Fibroblast of skin of left quadriceps (primary cell): ENCODE measurements at regions not wholly inside any gene's neighbourhood (a gene's known extent, or its start where the extent isn't known, plus 50 kb on each side); places are given as distances from the start of the nearest gene placed in this dataset.
A peak's percentile ranks its signal among the peaks of the same experiment; 100 is the strongest.
"Not testable (repeated sequence)": the region's sequence is repeated elsewhere in the genome, so short reads cannot be mapped to it uniquely, and the experiment has no call there.

Experiments used
- DNase-seq, 2 experiments: peaks; one replicate each; pipeline ENCODE4 v3.0.0-alpha.2; 2013; ENCODE audit warnings: low read depth in 2 of 2

- DNase-seq = no peak
These were observed 169.6 kb downstream of the EVX1 start for GRCh38 chr7:27412164-27412563.

GRCh38 chr7:27418541-27418940, 175.9 kb downstream of the EVX1 start:
- no peak for DNase-seq

DNA sequence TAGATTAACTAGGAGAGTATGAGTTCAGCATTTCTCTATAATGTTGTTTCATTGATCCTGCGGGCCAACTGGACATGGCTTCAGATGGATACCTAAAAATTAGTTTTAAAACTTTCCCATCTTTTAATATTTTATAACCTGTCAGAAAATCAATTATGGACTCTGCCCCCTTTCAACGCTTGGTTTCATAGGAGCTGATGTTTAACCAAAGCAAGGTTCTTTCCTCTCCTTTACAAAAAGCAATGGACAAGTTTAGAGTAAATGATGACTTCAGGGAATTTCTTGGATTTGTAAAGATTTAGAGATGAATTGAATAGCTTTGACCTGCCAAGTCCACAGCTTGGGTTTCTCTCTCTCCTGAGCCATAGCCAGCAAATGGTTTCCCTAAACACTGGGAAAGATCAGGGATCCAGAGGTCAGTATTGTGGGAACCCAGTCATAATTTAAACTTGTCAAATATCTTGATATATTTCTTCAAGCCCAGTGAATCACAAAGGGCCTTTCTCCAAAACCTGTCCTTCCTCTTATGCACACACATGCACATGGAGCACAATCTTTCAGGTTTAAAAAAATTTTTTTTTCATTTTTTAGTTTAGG, 177.1 kb downstream of the EVX1 start:
- no peak for DNase-seq

DNA sequence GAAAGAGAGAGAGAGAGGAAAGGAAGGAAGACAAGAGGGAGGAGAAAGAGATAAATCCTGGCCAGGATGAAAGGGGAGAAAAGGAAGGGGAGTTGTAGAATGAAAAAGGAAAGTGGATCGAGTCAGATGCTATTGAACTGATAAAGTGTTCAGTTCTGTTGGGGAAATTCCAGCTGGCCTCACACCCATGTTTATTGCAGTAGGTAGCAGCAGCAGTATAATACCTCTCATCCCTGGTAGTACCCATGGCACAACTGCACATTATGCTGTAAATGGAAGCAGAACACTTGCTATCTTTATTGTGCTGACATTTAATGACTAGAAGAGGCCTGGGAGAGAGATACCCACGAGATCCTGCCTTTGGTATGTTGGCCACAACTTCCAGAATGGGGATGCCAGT, 178.1 kb downstream of the EVX1 start:
- DNase-seq = no peak

DNA sequence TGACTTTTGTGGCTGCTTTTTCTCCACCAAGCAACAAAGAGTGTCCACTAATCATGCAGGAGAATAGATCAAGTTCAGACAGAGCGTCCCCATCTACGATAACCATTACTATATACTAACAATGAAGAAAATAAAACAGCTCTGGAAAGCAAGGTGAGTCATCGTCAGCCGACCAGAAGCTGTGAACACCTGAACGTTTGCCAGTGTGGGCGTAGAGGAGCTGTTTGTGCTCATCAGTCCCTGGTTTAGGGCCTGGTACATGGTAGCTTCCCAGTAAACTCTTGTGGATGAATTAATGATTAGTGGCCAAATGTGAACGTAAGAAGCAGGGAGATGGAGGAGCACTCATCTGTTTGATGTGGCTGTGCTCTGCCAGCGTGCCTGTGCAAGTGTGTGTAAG, 180.7 kb downstream of the EVX1 start:
- no peak for DNase-seq

DNA sequence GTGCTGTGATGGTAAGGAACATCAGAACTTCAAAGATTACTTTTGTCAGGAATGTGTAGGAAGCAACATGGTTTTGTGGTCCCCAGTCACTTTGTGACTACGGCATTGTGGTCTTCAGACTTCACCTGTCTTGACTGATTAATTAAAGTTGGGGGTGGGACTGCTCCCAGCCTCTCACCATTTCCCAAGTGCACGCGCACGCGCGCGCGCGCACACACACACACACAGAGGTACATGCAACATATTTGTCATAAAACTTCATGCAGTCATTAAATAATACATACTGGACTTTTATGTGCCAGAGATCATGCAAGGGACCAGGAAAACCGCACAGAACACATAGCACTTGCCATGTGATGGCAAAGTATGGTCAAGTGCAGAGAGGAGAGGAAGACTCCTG, 181.2 kb downstream of the EVX1 start:
- DNase-seq = no peak

GRCh38 chr7:27424231-27424630, 181.6 kb downstream of the EVX1 start:
- DNase-seq = no peak

DNA sequence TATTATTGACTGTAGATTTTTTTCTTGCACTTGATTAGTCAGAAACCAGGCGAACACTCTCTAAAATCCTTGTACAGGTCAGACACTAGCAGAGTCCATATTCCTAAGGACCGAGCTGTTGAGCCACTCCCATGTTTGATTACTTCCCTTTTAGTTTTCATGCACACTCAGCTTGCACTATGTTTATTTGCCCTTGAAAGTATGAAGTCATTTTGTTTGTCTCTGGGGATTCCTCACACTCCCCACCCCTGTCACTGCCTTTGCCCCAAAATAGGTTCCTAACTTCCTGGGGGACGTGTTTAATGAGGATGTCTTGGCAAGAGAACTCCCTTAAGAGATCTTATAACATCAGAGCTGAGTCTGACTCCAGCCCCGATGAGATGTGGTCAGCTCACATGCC, 182.1 kb downstream of the EVX1 start:
- no peak for DNase-seq

DNA sequence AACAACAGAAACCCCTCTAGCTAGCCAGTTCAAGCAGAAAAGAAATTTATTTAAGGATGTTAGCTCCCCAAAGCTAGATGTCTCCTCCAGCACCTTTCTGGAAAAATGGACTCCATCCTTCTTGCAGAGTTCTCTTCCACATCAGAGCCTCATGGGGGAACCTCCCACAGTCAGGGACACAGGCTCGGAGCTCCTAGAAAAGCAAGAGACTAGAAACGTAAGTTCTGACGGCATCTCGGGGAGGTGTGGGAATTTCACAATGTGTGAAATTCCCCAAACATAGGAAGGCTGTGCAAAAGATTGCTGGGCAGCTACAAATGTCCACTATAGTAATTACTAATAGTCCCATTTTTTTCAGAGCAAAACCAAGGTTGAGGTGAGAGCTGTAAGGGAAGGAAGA, 184.8 kb downstream of the EVX1 start:
- no peak for DNase-seq

GRCh38 chr7:27430105-27430504, 187.5 kb downstream of the EVX1 start:
- no peak for DNase-seq

DNA sequence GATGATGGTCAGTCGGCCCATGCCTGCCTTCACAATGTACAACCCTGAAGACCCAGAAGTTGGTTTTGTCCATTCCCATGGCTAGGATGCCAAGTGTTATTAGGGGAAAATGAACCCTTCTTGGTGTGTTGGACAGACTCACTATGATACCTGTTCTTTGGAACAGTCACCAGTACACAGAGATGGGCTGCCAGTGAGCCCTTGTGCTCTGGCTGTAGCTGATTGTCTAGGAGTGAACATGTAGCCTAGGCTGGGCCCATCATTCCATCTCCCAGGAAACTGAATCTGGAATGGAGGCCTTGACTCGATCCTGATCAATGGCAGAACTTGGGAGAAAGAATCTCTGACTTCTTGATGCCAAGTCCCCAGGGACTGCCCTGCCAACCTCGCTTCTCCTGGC, 188.9 kb downstream of the EVX1 start:
- DNase-seq = no peak

DNA sequence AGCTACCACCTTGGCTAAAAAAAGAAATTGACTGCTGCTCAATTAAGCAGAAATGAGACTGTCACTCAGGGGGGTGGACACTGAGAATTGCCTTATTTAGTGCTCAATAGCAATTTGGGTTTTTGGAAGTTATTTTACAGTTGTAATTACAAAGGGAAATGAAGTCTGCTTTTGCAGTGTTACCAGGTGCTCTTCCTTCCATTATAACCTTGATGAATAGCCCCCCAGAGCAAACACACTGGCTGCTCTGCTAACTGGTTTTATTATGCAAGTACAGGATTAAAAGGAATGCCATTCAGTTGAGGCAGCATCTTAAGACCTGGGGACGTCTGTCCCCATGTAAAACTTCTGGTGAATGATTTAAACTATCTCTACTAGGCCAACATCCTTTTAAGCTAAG, 191.0 kb downstream of the EVX1 start:
- no peak for DNase-seq

DNA sequence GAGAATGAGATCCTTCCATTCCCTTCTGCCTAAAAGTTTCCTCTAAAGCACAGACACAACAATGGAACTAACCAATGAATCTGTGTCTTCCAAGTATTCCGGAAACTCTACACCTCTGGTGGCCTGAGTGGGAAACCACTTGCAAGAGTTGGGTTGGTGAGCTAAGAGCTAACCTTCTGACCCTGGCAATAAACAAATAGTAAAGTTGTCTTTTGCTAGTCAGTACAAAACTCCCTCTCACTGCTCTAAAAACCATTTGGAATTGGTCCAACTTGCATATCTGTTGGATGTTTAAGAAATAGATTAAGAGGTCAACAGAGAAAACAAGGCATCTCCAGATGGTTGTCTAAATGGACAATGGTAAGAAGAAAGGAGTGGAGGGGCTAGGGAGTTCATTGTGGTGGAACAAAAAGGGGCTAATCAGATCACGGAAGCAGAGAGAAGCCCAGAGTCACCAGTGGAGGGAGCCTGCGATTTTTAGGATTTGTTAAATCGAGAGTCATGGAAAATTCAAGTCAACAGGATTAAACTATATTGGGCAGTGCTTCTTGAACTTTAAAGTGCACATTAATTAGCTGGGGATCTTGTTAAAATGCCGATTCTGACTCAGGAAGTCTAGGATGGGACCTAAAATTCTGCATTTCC, 192.3 kb downstream of the EVX1 start:
- no peak for DNase-seq

DNA sequence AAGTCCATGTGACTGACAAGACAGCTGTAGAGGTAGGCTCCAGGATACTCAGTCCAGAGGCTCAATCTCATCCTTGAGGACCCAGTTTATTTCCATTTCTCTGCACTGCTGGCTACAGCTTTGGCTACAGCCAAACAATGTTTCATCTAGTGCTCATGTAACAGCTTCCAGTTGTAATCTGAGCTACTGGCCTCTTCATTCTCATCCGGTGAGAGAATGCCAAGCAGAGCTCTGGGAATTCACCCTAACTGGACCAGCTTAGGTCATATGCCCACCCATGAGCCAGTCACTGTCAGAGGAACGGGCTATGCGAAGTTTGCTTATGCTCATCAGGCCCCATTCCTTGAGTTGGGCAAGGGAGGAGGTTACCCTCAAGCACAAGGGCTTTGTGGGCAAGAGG, 192.9 kb downstream of the EVX1 start:
- DNase-seq = no peak

DNA sequence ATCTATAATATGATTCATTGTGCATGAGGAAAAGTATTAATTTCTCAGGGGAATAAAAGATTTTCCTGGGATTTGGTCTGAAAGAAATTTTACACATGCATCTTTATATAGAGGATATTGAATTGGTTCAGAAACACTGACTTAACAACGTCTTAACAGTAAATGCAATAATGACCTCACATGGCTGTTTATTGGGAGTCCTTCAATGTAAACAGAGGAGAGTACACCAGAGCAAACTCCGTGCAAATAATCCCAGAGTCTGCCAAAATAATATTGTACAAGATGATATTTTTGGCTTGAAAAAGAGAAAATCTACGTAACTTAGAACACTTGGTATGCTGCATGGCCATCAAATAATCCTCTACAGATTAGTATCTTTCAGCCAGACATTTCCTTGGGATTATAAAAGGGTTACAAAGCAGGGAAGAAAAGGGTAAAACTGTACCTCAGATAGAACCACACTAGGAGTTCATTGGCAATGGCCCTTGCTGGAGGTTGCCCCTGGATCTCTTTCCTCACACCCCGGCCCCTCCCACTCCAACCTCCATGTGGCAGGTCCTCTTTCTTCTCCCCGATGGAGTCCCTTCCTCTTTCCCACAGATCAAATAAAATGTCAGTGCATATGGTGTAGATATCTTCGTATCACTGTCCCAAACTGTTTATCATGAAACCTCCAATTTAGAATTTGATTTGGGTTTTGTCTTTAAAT, 196.4 kb downstream of the EVX1 start:
- no peak for DNase-seq

- DNase-seq = peak; percentile 44 to 53
These were observed 199.9 kb downstream of the EVX1 start for GRCh38 chr7:27442455-27442854.

DNA sequence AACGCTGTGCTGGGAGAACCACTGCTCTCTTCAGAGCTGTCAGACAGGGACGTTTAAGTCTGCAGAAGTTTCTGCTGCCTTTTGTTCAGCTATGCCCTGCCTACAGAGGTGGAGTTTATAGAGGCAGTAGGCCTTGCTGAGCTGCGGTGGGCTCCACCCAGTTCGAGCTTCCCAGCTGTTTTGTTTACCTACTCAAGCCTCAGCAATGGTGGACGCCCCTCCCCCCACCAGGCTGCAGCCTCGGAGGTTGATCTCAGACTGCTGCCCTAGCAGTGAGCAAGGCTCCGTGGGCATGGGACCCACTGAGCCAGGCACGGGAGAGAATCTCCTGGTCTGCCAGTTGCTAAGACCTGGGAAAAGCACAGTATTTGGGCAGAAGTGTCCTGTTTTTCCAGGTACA, 206.4 kb downstream of the EVX1 start:
- DNase-seq = not testable (repeated sequence)

- no peak for DNase-seq
These were observed 208.8 kb downstream of the HIBADH start for GRCh38 chr7:27453702-27454405.

DNA sequence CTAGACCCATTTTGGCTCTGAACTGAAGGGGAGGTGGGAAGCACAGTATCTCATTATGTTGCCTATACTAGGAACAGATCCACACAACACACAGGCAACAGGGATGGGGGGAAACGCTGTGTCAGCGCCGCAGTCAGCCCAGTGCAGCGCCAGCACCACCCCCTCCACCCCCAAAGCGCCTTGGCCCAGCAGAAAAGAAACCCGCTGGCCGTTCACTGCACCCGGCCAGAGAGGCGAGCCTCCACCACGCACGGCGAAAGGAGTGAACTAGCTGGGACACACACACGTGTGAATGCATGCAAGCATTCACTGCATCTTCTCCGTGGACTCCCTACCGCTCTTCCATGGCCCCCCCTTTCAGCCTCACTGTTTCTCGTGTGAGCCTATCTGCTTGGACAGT, 205.6 kb downstream of the HIBADH start:
- DNase-seq = not testable (repeated sequence)

DNA sequence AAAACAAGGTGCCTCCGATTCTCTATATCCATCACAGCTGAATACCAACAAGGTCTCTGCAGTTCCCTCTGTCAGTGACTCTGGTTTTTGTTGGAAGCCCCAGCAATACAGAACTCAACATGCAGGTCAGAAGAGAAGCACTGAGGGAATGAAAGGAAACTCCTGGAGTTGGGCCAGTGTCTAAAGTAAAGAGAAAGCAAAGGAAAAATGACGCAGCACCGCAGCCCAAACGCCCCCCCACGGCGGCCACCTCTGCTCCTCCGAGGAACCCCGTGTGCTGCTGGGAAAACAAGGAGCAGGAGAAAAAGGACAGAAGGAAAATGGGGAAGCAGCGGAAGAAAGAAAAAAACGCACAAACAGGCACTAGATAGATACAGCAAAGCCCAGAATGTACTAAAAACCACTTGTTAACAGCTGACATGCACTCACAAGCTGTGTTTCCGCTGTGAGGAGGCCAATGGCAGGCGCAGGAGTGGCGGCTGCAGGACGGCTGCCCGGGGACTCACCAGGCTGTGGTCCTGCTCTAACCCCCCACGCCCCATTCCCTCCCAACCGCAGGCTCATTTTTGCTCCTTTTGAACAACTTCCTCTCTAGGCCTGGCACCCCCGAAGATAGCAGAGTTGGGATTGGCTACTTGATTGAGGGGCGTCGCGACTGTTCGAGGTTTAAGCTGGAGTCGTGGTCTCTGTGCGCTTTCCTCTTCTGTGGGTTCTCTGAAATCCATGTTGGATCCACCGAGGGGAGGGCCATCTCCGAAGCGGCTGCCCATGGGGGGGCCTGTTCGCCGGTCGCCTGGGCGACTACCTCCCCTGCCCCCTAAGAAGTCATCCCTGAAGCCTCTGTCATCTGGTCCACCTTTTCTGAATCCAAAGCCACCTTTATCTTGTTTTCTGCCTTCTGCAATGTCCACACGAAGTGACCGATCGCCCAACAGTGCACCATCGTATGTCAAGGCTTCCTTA, 204.8 kb downstream of the HIBADH start:
- DNase-seq = not testable (repeated sequence)

DNA sequence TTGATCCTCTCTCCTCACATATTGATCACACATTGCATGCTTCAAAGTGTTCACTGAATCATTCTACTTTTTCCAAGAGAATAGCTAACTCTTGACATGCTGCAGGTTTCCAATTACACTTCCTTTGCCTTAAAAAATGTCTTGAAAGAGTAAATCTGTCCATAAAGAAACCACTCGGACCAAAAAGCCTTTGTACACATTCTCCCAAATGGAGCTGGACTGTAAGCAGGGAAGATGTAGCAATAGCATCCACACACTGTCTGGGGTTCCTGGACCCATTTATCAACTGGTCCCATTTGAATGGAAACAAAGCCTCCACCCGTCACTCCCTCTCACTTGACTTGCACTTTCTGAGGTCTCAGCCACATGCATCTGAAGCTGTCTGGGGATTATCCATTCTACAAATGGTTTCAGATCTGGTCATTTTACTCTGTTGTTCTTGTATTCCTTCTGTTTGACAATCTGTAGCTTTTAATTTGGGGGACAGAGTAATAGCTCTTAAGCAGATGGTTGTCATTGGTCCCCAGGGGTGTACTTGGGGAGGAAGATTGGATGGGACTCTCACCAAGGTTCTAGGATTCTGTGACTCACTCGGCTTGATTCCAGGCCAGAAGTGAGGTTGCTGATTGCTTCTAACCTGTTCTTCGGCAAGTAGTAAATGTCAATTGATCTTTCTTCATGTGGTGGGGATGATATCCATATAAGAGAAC, 203.5 kb downstream of the HIBADH start:
- peak; percentile 27 to 38 for DNase-seq
